Chondrocyte (in vitro differentiated cells): ENCODE measurements at regions not wholly inside any gene's neighbourhood (a gene's known extent, or its start where the extent isn't known, plus 50 kb on each side); places are given as distances from the start of the nearest gene placed in this dataset.
"Not testable (repeated sequence)": the region's sequence is repeated elsewhere in the genome, so short reads cannot be mapped to it uniquely, and the experiment has no call there.

Source experiments
- DNase-seq: peaks from one replicate; pipeline ENCODE4 v3.0.0; 2021; ENCODE audit warnings: mixed read lengths, low spot score
- H3K27ac Mint-ChIP-seq: one replicate; pipeline ENCODE4 v1.8.0; 2021; ENCODE audit warnings: mild to moderate bottlenecking, moderate library complexity, mixed read lengths; ENCODE audit not compliant: unreplicated experiment
- H3K27me3 Mint-ChIP-seq: 2 replicates; pipeline ENCODE4 v1.8.0; 2021; ENCODE audit warnings: low read depth, mixed read lengths
- H3K36me3 Mint-ChIP-seq: 2 replicates; pipeline ENCODE4 v1.8.0; 2021; ENCODE audit warnings: low read depth, mixed read lengths
- H3K4me1 Mint-ChIP-seq: 2 replicates; pipeline ENCODE4 v1.8.0; 2021; ENCODE audit warnings: low read depth, mild to moderate bottlenecking, mixed read lengths
- H3K4me3 Mint-ChIP-seq: one replicate; pipeline ENCODE4 v1.8.0; 2021; ENCODE audit warnings: mild to moderate bottlenecking, moderate library complexity, mixed read lengths; ENCODE audit not compliant: unreplicated experiment
- H3K9me3 Mint-ChIP-seq: 2 replicates; pipeline ENCODE4 v1.8.0; 2021; ENCODE audit warnings: low read depth, mixed read lengths
- CTCF ChIP-seq: fragments of 200-600 bp; sonication (generic); IDR thresholded peaks from 2 replicates; pipeline ENCODE4 v1.5.0; 2021; ENCODE audit warnings: antibody characterized with exemption, mild to moderate bottlenecking, moderate library complexity

- Mint-ChIP-seq H3K4me3 (no peak overlapping the region), H3K27me3 (no peaks in the 10 kb centered on the region), H3K4me1 (no peaks in the 10 kb centered on the region), H3K36me3 (no peaks in the 10 kb centered on the region), H3K27ac (no peak overlapping the region), H3K9me3 (peaks cover 16% of the 10 kb centered on the region)
- DNase-seq: peak; percentile 96
- TF ChIP-seq CTCF: no peak
Observed at GRCh38 chr16:34803683-34804416, 1344.4 kb downstream of the TP53TG3F start.

GRCh38 chr16:34806992-34807644 lies 1347.7 kb downstream of the TP53TG3F start:
- not testable (repeated sequence) for H3K4me1 Mint-ChIP-seq, H3K27ac Mint-ChIP-seq, H3K36me3 Mint-ChIP-seq, DNase-seq, H3K27me3 Mint-ChIP-seq, H3K9me3 Mint-ChIP-seq, H3K4me3 Mint-ChIP-seq

GRCh38 chr16:34807844-34808243 lies 1348.4 kb downstream of the TP53TG3F start:
- H3K27me3 Mint-ChIP-seq, H3K36me3 Mint-ChIP-seq, H3K4me3 Mint-ChIP-seq, H3K9me3 Mint-ChIP-seq, DNase-seq, H3K4me1 Mint-ChIP-seq, H3K27ac Mint-ChIP-seq: not testable (repeated sequence)

- not testable (repeated sequence) for H3K9me3 Mint-ChIP-seq, H3K4me3 Mint-ChIP-seq, H3K36me3 Mint-ChIP-seq, DNase-seq, H3K27me3 Mint-ChIP-seq, H3K4me1 Mint-ChIP-seq, H3K27ac Mint-ChIP-seq
Observed at GRCh38 chr16:34808530-34808929, 1349.1 kb downstream of the TP53TG3F start.
